Endothelial cell of umbilical vein (primary cell): ENCODE measurements at regions not wholly inside any gene's neighbourhood (a gene's known extent, or its start where the extent isn't known, plus 50 kb on each side); places are given as distances from the start of the nearest gene placed in this dataset.

ENCODE experiments used
- BruUV-seq: library from RNA; stranded (reverse); fragments of 400-500 nt; replicated peaks from 2 replicates; lab custom pipeline; 2021; lab: Mats Ljungman, UMichigan
- CTCF ChIA-PET: fragments of 300-600, 350-600 bp; sonication (Branson Sonifier 250); formaldehyde crosslinking; loops from one replicate; lab custom pipeline; 2021; ENCODE audit warnings: antibody characterized with exemption, inconsistent platforms; lab: Charles Lee
- POLR2A ChIA-PET: fragments of 300-600, 350-600 bp; sonication (Branson Sonifier 250); formaldehyde crosslinking; loops from one replicate; lab custom pipeline; 2021; ENCODE audit warnings: antibody characterized with exemption, inconsistent platforms; lab: Charles Lee
- DNase-seq: peaks from one replicate; pipeline ENCODE4 v3.0.0-alpha.2; 2011; ENCODE audit warnings: low read depth, low spot score
- FAIRE-seq: peaks from 2 replicates; lab custom pipeline; 2011; peaks lifted over from hg19 to GRCh38; lab: Jason Lieb, UNC
- H2AFZ ChIP-seq: 2 replicates; pipeline ENCODE4 v1.6.0; 2012; ENCODE audit warnings: low read depth, low read length, control low read depth, inconsistent platforms
- H3K27ac ChIP-seq: 2 replicates; pipeline ENCODE4 v1.5.1; 2011; ENCODE audit warnings: low read depth, mild to moderate bottlenecking, control low read depth, low read length, moderate library complexity; ENCODE audit not compliant: insufficient read depth
- H3K27me3 ChIP-seq, 2 experiments: 2 replicates each; pipeline versions ENCODE4 v1.6.0 to v1.6.1; 2011; ENCODE audit warnings: low read length in 2 of 2, mixed read lengths in 1 of 2; ENCODE audit not compliant: control insufficient read depth in 2 of 2, insufficient read depth in 2 of 2
- H3K36me3 ChIP-seq, 2 experiments: 2 replicates in 1 of 2; 3 replicates in 1 of 2; pipeline ENCODE4 v1.5.1; 2011; ENCODE audit warnings: low read length in 2 of 2, mild to moderate bottlenecking in 1 of 2, moderate library complexity in 1 of 2; ENCODE audit not compliant: control insufficient read depth in 2 of 2, insufficient read depth in 2 of 2; ENCODE audit errors: extremely low read depth in 1 of 2
- H3K4me1 ChIP-seq: 3 replicates; pipeline ENCODE4 v1.5.1; 2011; ENCODE audit warnings: mild to moderate bottlenecking, low read length; ENCODE audit not compliant: control insufficient read depth, insufficient read depth; ENCODE audit errors: extremely low read depth
- H3K4me2 ChIP-seq: 2 replicates; pipeline ENCODE4 v1.6.1; 2011; ENCODE audit warnings: low read length, control low read depth, mixed read lengths; ENCODE audit not compliant: insufficient read depth
- H3K4me3 ChIP-seq, 3 experiments: fragments of 200-600 bp in 1 of 3; sonication (generic), shearing (Covaris generic) in 1 of 3; replicated peaks in 1 of 3; 2 replicates each; pipeline ENCODE4 v1.5.1; 2011 to 2016; ENCODE audit warnings: control low read depth in 3 of 3, low read length in 3 of 3, mild to moderate bottlenecking in 2 of 3, inconsistent platforms in 1 of 3, low read depth in 1 of 3, moderate library complexity in 1 of 3; ENCODE audit not compliant: insufficient read depth in 1 of 3
- H3K79me2 ChIP-seq: 2 replicates; pipeline ENCODE4 v1.6.0; 2012; ENCODE audit warnings: low read length, inconsistent platforms; ENCODE audit not compliant: control insufficient read depth, insufficient read depth
- H3K9ac ChIP-seq: replicated peaks from 2 replicates; pipeline ENCODE3; 2011; ENCODE audit warnings: low read length, control low read depth; ENCODE audit not compliant: insufficient read depth; ENCODE audit errors: extremely low read depth
- H3K9me1 ChIP-seq: replicated peaks from 3 replicates; pipeline ENCODE4 v1.6.0; 2011; ENCODE audit warnings: mild to moderate bottlenecking, low read length; ENCODE audit not compliant: control insufficient read depth, insufficient read depth; ENCODE audit errors: extremely low read depth
- H3K9me3 ChIP-seq: replicated peaks from 2 replicates; pipeline ENCODE4 v1.5.1; 2012; ENCODE audit warnings: low read length, inconsistent platforms; ENCODE audit not compliant: control insufficient read depth, insufficient read depth
- H4K20me1 ChIP-seq: replicated peaks from 2 replicates; pipeline ENCODE3; 2011; ENCODE audit warnings: mild to moderate bottlenecking, low read length; ENCODE audit not compliant: control insufficient read depth, insufficient read depth; ENCODE audit errors: extremely low read depth
- CTCF ChIP-seq, 2 donors: IDR thresholded peaks; 1 replicate in 1 of 2; 2 replicates in 1 of 2; pipeline ENCODE4 v1.5.1; 2011; ENCODE audit warnings: low read length in 2 of 2, mild to moderate bottlenecking in 2 of 2, moderate library complexity in 2 of 2, control low read depth in 1 of 2, inconsistent platforms in 1 of 2, low read depth in 1 of 2; ENCODE audit not compliant: insufficient read depth in 1 of 2; ENCODE audit errors: extremely low read depth in 1 of 2
- EZH2 ChIP-seq: IDR thresholded peaks from 2 replicates; pipeline ENCODE4 v1.6.1; 2012; ENCODE audit warnings: borderline replicate concordance, low read depth, mild to moderate bottlenecking, moderate library complexity, low read length, inconsistent platforms; ENCODE audit not compliant: severe bottlenecking
- FOS ChIP-seq: IDR thresholded peaks from 2 replicates; pipeline ENCODE4 v1.6.1; 2011; ENCODE audit warnings: mild to moderate bottlenecking, low read length, moderate library complexity, borderline replicate concordance; ENCODE audit not compliant: insufficient read depth
- MAX ChIP-seq: IDR thresholded peaks from 2 replicates; pipeline ENCODE4 v1.6.1; 2011; ENCODE audit not compliant: insufficient read depth, insufficient read length
- MYC ChIP-seq: IDR thresholded peaks from one replicate; pipeline ENCODE4 v1.6.1; 2011; ENCODE audit warnings: mild to moderate bottlenecking, low read depth, low read length
- POLR2A ChIP-seq: IDR thresholded peaks from 2 replicates; pipeline ENCODE4 v1.6.1; 2012; ENCODE audit warnings: low read depth, mild to moderate bottlenecking, control low read depth, low read length
- dilution Hi-C: fragments of 300-500 bp; cut with MboI; formaldehyde crosslinking; loops from one replicate; pipeline ENCODE4 v1.15.0; 2019; ENCODE audit warnings: low sequenced_read_pairs; ENCODE audit not compliant: extremely low pct_ligation_motif_present
- intact Hi-C: fragments of 100-400 bp; cut with micrococcal nuclease; formaldehyde crosslinking; loops from one replicate; pipeline ENCODE4 v1.10.0; 2022

GRCh38 chr2:242054406-242054805, 184.9 kb downstream of the RTP5 start:
- Histone ChIP-seq H3K9me3 (no peaks in the 10 kb centered on the region), H3K4me3 (no peak overlapping the region), H3K4me2 (no peak overlapping the region), H3K27me3 (peaks cover 2 to 11% of the 10 kb centered on the region in 2 experiments), H2AFZ (no peak overlapping the region), H3K9ac (no peak overlapping the region), H3K27ac (no peak overlapping the region), H4K20me1 (no peaks in the 10 kb centered on the region), H3K4me1 (no peaks in the 10 kb centered on the region), H3K36me3 (no peaks in the 10 kb centered on the region), H3K9me1 (no peaks in the 10 kb centered on the region), H3K79me2 (no peaks in the 10 kb centered on the region)
- DNase-seq (no peak), FAIRE-seq (no peak)
- POLR2A ChIA-PET: no interaction called here
- BruUV-seq: no TSS peak
- intact Hi-C loops: no loop called here
- CTCF ChIA-PET: no interaction called here
- TF ChIP-seq FOS (no peak), POLR2A (no peak), MAX (no peak), CTCF (IDR thresholded peaks at IDR 0.05; ENCODE audit: extremely low read depth in 1 of 2, insufficient read depth in 1 of 2, low read depth in 1 of 2, low read length in 2 of 2) (no peak), MYC (no peak), EZH2 (no peak)
- dilution Hi-C loops: no loop called here
